ENCODE measurements at regions not wholly inside any gene's neighbourhood (a gene's known extent, or its start where the extent isn't known, plus 50 kb on each side); places are given as distances from the start of the nearest gene placed in this dataset.
"Not testable (repeated sequence)": the region's sequence is repeated elsewhere in the genome, so short reads cannot be mapped to it uniquely, and the experiment has no call there.

DNA sequence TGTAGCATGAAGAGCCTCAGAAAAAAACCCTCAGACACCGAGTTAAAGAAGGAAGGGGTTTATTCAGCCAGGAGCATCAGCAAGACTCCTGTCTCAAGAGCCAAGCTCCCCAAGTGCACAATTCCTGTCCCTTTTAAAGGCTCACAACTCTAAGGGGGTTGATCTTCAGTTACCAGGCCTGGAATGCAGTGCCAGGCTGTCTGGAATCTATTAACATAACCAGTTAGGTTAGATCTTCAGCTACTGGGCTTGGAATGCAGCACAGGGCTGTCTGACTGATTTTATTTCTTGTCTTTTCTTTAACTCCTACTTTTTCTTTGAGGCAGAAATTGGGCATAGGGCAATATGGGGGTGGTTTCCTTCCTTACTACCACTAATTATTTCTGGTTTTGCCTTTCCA is 317.9 kb downstream of the CGGBP1 start:
- H3K27me3 ChIP-seq (ENCODE audit: insufficient read depth, low read length); H3K36me3 ChIP-seq (ENCODE audit: insufficient read depth, low read length); H3K27ac ChIP-seq (ENCODE audit: low read depth, low read length); H2AFZ ChIP-seq (ENCODE audit: low read length, unreplicated experiment); H3K4me3 ChIP-seq (ENCODE audit: low read depth, low read length); H3K79me2 ChIP-seq (ENCODE audit: control insufficient read depth, insufficient read depth, low read length, unreplicated experiment); H3K4me1 ChIP-seq (ENCODE audit: control insufficient read depth, insufficient read depth, low read length, unreplicated experiment): not testable (repeated sequence)

GRCh38 chr3:87737817-87738216 is 321.0 kb downstream of the CGGBP1 start:
- not testable (repeated sequence) for H3K36me3 ChIP-seq (ENCODE audit: insufficient read depth, low read length); H3K79me2 ChIP-seq (ENCODE audit: control insufficient read depth, insufficient read depth, low read length, unreplicated experiment); H3K27me3 ChIP-seq (ENCODE audit: insufficient read depth, low read length); H3K27ac ChIP-seq (ENCODE audit: low read depth, low read length); H3K4me3 ChIP-seq (ENCODE audit: low read depth, low read length); H2AFZ ChIP-seq (ENCODE audit: low read length, unreplicated experiment); H3K4me1 ChIP-seq (ENCODE audit: control insufficient read depth, insufficient read depth, low read length, unreplicated experiment)

GRCh38 chr3:87733671-87734367 is 325.0 kb downstream of the CGGBP1 start:
- no peak overlapping the region for H2AFZ ChIP-seq (ENCODE audit: low read length, unreplicated experiment)

DNA sequence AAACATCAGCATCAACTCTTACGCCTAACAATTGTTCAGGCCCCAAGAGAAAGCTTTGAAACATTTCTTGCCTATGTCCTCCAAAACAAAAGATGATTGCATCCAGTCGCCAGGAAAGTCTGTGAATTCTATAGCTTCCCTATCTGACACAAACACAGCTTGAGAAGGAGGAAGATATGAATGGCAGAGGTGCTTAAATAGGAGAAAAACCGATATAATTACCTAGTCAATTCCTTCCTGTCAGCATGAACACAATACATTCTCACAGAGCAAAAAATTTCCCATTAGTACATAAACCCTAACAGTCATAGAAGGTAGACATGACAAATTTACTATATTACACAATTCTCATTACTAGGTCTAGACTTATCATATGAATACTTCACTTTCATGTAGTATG is 326.5 kb downstream of the CGGBP1 start:
- Histone ChIP-seq H3K79me2 (ENCODE audit: control insufficient read depth, insufficient read depth, low read length, unreplicated experiment) (no peaks in the 10 kb centered on the region), H3K27me3 (ENCODE audit: insufficient read depth, low read length) (no peaks in the 10 kb centered on the region), H3K4me1 (ENCODE audit: control insufficient read depth, insufficient read depth, low read length, unreplicated experiment) (no peaks in the 10 kb centered on the region), H3K27ac (ENCODE audit: low read depth, low read length) (no peak overlapping the region), H2AFZ (ENCODE audit: low read length, unreplicated experiment) (no peak overlapping the region), H3K36me3 (ENCODE audit: insufficient read depth, low read length) (no peaks in the 10 kb centered on the region), H3K4me3 (ENCODE audit: low read depth, low read length) (no peak overlapping the region)

More at GRCh38 chr3:87733671-87734367, 325.0 kb downstream of the CGGBP1 start:
- Histone ChIP-seq H3K27ac (ENCODE audit: low read depth, low read length) (no peak overlapping the region), H3K27me3 (ENCODE audit: insufficient read depth, low read length) (no peaks in the 10 kb centered on the region), H3K4me3 (ENCODE audit: low read depth, low read length) (no peak overlapping the region), H3K79me2 (ENCODE audit: control insufficient read depth, insufficient read depth, low read length, unreplicated experiment) (no peaks in the 10 kb centered on the region), H3K4me1 (ENCODE audit: control insufficient read depth, insufficient read depth, low read length, unreplicated experiment) (no peaks in the 10 kb centered on the region), H3K36me3 (ENCODE audit: insufficient read depth, low read length) (no peaks in the 10 kb centered on the region)

DNA sequence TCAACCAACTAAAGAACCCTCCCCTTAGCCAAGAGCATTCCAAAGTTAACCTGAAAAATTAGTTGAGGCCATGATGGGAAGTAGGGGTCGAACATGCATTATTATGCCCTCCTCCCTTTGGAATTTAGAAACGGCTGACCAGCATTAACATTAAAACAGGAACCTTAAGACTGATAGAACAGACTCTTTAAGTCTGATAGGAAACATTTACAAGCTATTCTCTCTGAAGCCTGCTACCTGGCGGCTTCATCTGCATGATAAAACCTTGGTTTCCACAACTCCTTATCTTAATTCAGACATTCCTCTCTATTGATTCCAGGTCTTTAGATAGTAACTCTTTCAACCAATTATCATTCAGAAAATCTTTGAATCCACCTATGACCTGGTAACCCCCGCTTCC is 331.0 kb downstream of the CGGBP1 start:
- no peaks in the 10 kb centered on the region for H3K36me3 ChIP-seq (ENCODE audit: insufficient read depth, low read length)
- H3K27ac ChIP-seq (ENCODE audit: low read depth, low read length) = no peak overlapping the region
- H3K4me3 ChIP-seq (ENCODE audit: low read depth, low read length) = no peak overlapping the region

GRCh38 chr3:87719060-87719459 is 339.7 kb downstream of the CGGBP1 start:
- Histone ChIP-seq H3K27me3 (ENCODE audit: insufficient read depth, low read length) (peaks cover 7% of the 10 kb centered on the region), H2AFZ (ENCODE audit: low read length, unreplicated experiment) (no peak overlapping the region), H3K36me3 (ENCODE audit: insufficient read depth, low read length) (no peaks in the 10 kb centered on the region), H3K4me1 (ENCODE audit: control insufficient read depth, insufficient read depth, low read length, unreplicated experiment) (no peaks in the 10 kb centered on the region), H3K27ac (ENCODE audit: low read depth, low read length) (no peak overlapping the region), H3K79me2 (ENCODE audit: control insufficient read depth, insufficient read depth, low read length, unreplicated experiment) (no peaks in the 10 kb centered on the region), H3K4me3 (ENCODE audit: low read depth, low read length) (no peak overlapping the region)

More for the DNA sequence above, 331.0 kb downstream of the CGGBP1 start:
- H3K4me1 ChIP-seq (ENCODE audit: control insufficient read depth, insufficient read depth, low read length, unreplicated experiment) = no peaks in the 10 kb centered on the region
- H3K79me2 ChIP-seq (ENCODE audit: control insufficient read depth, insufficient read depth, low read length, unreplicated experiment) = no peaks in the 10 kb centered on the region
- H3K27me3 ChIP-seq (ENCODE audit: insufficient read depth, low read length) = peaks cover 8% of the 10 kb centered on the region
- H2AFZ ChIP-seq (ENCODE audit: low read length, unreplicated experiment) = no peak overlapping the region

GRCh38 chr3:87710511-87710910 is 348.3 kb downstream of the CGGBP1 start:
- H3K36me3 ChIP-seq (ENCODE audit: insufficient read depth, low read length) = no peaks in the 10 kb centered on the region
- H2AFZ ChIP-seq (ENCODE audit: low read length, unreplicated experiment) = no peak overlapping the region
- no peaks in the 10 kb centered on the region for H3K79me2 ChIP-seq (ENCODE audit: control insufficient read depth, insufficient read depth, low read length, unreplicated experiment)
- no peaks in the 10 kb centered on the region for H3K27me3 ChIP-seq (ENCODE audit: insufficient read depth, low read length)
- no peaks in the 10 kb centered on the region for H3K4me1 ChIP-seq (ENCODE audit: control insufficient read depth, insufficient read depth, low read length, unreplicated experiment)
- no peak overlapping the region for H3K27ac ChIP-seq (ENCODE audit: low read depth, low read length)
- no peak overlapping the region for H3K4me3 ChIP-seq (ENCODE audit: low read depth, low read length)

DNA sequence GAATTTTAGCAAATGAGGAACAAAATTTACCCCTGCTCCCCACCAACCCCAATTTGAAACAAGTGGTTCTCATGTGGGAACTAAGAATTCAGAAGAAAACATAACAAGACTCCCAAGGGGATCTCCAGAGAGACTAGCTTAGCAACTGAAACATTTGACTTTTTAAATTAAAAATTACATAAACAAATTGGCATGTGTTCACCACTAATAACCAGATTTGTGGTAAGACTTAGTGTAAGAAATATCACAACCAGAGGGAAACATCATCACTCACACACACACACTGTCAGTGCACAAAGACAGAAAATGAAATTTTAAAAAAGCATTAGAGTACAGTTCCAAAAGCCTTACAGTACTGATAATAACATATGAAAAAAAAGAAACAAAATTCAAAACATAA is 348.8 kb downstream of the CGGBP1 start:
- no peaks in the 10 kb centered on the region for H3K4me1 ChIP-seq (ENCODE audit: control insufficient read depth, insufficient read depth, low read length, unreplicated experiment)

DNA sequence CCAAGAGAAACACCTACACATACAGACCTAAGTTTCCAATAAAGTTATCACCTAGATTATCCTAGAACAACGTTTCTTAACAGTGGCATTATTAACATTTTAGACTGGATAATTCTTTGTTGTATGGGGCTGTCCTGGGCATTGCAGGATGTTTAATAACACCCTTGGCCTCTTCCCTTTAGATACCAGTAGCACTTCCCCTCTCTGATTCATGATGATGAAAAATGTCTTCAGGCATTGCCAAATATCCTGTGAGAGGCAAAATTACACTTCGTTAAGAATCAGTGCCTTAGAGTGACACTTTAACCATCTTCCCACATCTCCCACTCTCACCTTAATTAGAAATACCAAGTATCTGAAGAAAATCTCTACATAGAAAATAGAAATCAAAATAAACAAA is 352.6 kb downstream of the CGGBP1 start:
- peak overlapping the region; percentile 68 for H2AFZ ChIP-seq (ENCODE audit: low read length, unreplicated experiment)
- no peaks in the 10 kb centered on the region for H3K79me2 ChIP-seq (ENCODE audit: control insufficient read depth, insufficient read depth, low read length, unreplicated experiment)
- H3K4me1 ChIP-seq (ENCODE audit: control insufficient read depth, insufficient read depth, low read length, unreplicated experiment) = no peaks in the 10 kb centered on the region
- H3K27me3 ChIP-seq (ENCODE audit: insufficient read depth, low read length) = no peaks in the 10 kb centered on the region
- H3K4me3 ChIP-seq (ENCODE audit: low read depth, low read length) = no peak overlapping the region
- H3K36me3 ChIP-seq (ENCODE audit: insufficient read depth, low read length) = no peaks in the 10 kb centered on the region
- H3K27ac ChIP-seq (ENCODE audit: low read depth, low read length) = no peak overlapping the region

More for the DNA sequence above, 348.8 kb downstream of the CGGBP1 start:
- no peak overlapping the region for H3K27ac ChIP-seq (ENCODE audit: low read depth, low read length)
- no peaks in the 10 kb centered on the region for H3K27me3 ChIP-seq (ENCODE audit: insufficient read depth, low read length)
- H3K79me2 ChIP-seq (ENCODE audit: control insufficient read depth, insufficient read depth, low read length, unreplicated experiment) = no peaks in the 10 kb centered on the region
- H3K36me3 ChIP-seq (ENCODE audit: insufficient read depth, low read length) = no peaks in the 10 kb centered on the region
- H2AFZ ChIP-seq (ENCODE audit: low read length, unreplicated experiment) = no peak overlapping the region
- no peak overlapping the region for H3K4me3 ChIP-seq (ENCODE audit: low read depth, low read length)

GRCh38 chr3:87702600-87702999 is 356.2 kb downstream of the CGGBP1 start:
- no peak overlapping the region for H3K4me3 ChIP-seq (ENCODE audit: low read depth, low read length)

DNA sequence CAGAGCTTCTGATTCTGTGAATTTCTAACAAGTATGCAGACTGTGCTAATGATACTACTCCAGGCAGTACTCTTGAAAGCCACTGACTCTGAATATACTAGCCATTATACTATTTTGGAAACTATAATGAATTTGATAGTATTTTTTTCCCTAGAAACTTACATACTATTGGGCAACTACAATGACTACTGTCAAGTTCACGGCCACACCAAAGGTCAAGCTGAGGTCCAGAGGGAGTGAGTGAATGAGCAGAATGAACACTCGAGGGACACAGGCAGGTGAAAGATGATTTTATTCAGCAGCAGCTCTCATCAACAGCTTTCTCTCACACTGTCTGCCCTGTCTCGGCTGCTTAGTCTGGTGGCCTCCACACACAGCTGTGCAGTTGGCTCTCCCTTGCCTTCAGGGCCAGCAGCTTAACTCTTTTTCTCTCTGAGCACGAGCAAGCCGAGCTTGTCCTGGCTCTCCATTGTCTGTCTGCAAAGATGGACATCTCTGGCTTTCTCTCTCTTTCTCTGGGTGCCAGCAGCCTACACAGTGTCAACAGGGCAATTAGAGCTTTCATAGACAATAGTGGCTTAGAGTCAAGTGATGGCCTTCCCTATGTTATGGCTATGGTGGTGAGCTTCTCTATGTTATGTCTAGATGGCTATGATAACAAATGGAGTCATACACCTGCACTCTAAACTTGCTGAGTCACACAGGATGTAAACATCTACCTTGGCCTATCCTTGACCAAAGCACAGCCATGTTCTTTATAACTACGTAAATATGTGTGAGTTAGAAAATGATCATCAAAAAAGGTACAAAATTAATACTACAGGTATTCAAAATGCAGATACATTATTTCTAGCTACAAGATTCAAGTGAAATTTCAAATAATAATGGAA is 362.4 kb downstream of the CGGBP1 start:
- Histone ChIP-seq H3K4me1 (ENCODE audit: control insufficient read depth, insufficient read depth, low read length, unreplicated experiment) (no peaks in the 10 kb centered on the region), H2AFZ (ENCODE audit: low read length, unreplicated experiment) (no peak overlapping the region), H3K4me3 (ENCODE audit: low read depth, low read length) (no peak overlapping the region), H3K79me2 (ENCODE audit: control insufficient read depth, insufficient read depth, low read length, unreplicated experiment) (no peaks in the 10 kb centered on the region), H3K27ac (ENCODE audit: low read depth, low read length) (no peak overlapping the region), H3K27me3 (ENCODE audit: insufficient read depth, low read length) (no peaks in the 10 kb centered on the region), H3K36me3 (ENCODE audit: insufficient read depth, low read length) (no peaks in the 10 kb centered on the region)

More at GRCh38 chr3:87702600-87702999, 356.2 kb downstream of the CGGBP1 start:
- Histone ChIP-seq H3K4me1 (ENCODE audit: control insufficient read depth, insufficient read depth, low read length, unreplicated experiment) (no peaks in the 10 kb centered on the region), H3K27ac (ENCODE audit: low read depth, low read length) (no peak overlapping the region), H3K36me3 (ENCODE audit: insufficient read depth, low read length) (no peaks in the 10 kb centered on the region), H2AFZ (ENCODE audit: low read length, unreplicated experiment) (no peak overlapping the region), H3K79me2 (ENCODE audit: control insufficient read depth, insufficient read depth, low read length, unreplicated experiment) (no peaks in the 10 kb centered on the region), H3K27me3 (ENCODE audit: insufficient read depth, low read length) (no peaks in the 10 kb centered on the region)
